ENCODE measurements at regions not wholly inside any gene's neighbourhood (a gene's known extent, or its start where the extent isn't known, plus 50 kb on each side); places are given as distances from the start of the nearest gene placed in this dataset.
"Not testable (repeated sequence)": the region's sequence is repeated elsewhere in the genome, so short reads cannot be mapped to it uniquely, and the experiment has no call there.

GRCh38 chr12:31906557-31907301 is 52.5 kb upstream of the RESF1 start:
- intact Hi-C loops (cut with DNase I; ENCODE audit: low total_unique reads): no loop called here
- no peak for TF ChIP-seq CTCF (IDR thresholded peaks at IDR 0.05)

GRCh38 chr12:31903025-31903424 is 56.2 kb upstream of the RESF1 start:
- H3K27ac ChIP-seq: no peak overlapping the region
- H3K4me3 ChIP-seq: no peak overlapping the region
- intact Hi-C loops (cut with DNase I; ENCODE audit: low total_unique reads): no loop called here
- TF ChIP-seq CTCF (IDR thresholded peaks at IDR 0.05): no peak
- H3K27me3 ChIP-seq: no peaks in the 10 kb centered on the region
- DNase-seq: no peak
- no peaks in the 10 kb centered on the region for H3K4me1 ChIP-seq
- H3K9me3 ChIP-seq: peaks cover 0 to 7% (median 0%) of the 10 kb centered on the region in 3 donors
- no peaks in the 10 kb centered on the region for H3K36me3 ChIP-seq

More at GRCh38 chr12:31906557-31907301, 52.5 kb upstream of the RESF1 start:
- Histone ChIP-seq H3K27me3 (no peaks in the 10 kb centered on the region), H3K9me3 (peaks cover 0 to 7% (median 0%) of the 10 kb centered on the region in 3 donors), H3K4me1 (no peaks in the 10 kb centered on the region), H3K27ac (no peak overlapping the region), H3K4me3 (no peak overlapping the region), H3K36me3 (no peaks in the 10 kb centered on the region)
- no peak for DNase-seq

- no peaks in the 10 kb centered on the region for H3K36me3 ChIP-seq
- H3K4me3 ChIP-seq: no peak overlapping the region
- H3K4me1 ChIP-seq: no peaks in the 10 kb centered on the region
- H3K27ac ChIP-seq: no peak overlapping the region
- no peak for DNase-seq
- H3K9me3 ChIP-seq: no peaks in the 10 kb centered on the region
- no peak for TF ChIP-seq CTCF (IDR thresholded peaks at IDR 0.05)
- H3K27me3 ChIP-seq: no peaks in the 10 kb centered on the region
- intact Hi-C loops (cut with DNase I; ENCODE audit: low total_unique reads): no loop called here
These were observed 58.9 kb upstream of the RESF1 start for GRCh38 chr12:31900271-31900670.

- H3K4me1 ChIP-seq: no peaks in the 10 kb centered on the region
- no peaks in the 10 kb centered on the region for H3K9me3 ChIP-seq
- H3K27ac ChIP-seq: no peak overlapping the region
- no peak overlapping the region for H3K4me3 ChIP-seq
- no peaks in the 10 kb centered on the region for H3K36me3 ChIP-seq
- DNase-seq: no peak
- intact Hi-C loops (cut with DNase I; ENCODE audit: low total_unique reads): no loop called here
- no peaks in the 10 kb centered on the region for H3K27me3 ChIP-seq
- TF ChIP-seq CTCF (IDR thresholded peaks at IDR 0.05): no peak
These were observed 60.1 kb upstream of the RESF1 start for GRCh38 chr12:31899109-31899508.

GRCh38 chr12:31897781-31898503 is 61.3 kb upstream of the RESF1 start:
- no peak overlapping the region for H3K4me3 ChIP-seq
- TF ChIP-seq CTCF (IDR thresholded peaks at IDR 0.05): no peak
- DNase-seq: peak in 1 of 2 donors; percentile 34
- no peaks in the 10 kb centered on the region for H3K4me1 ChIP-seq
- no peaks in the 10 kb centered on the region for H3K9me3 ChIP-seq
- intact Hi-C loops (cut with DNase I; ENCODE audit: low total_unique reads): no loop called here
- H3K27ac ChIP-seq: no peak overlapping the region
- no peaks in the 10 kb centered on the region for H3K36me3 ChIP-seq
- no peaks in the 10 kb centered on the region for H3K27me3 ChIP-seq

- DNase-seq; intact Hi-C loops (cut with DNase I; ENCODE audit: low total_unique reads); H3K27ac ChIP-seq; H3K27me3 ChIP-seq; H3K4me3 ChIP-seq; H3K36me3 ChIP-seq; H3K4me1 ChIP-seq; H3K9me3 ChIP-seq: not testable (repeated sequence)
These were observed 62.1 kb upstream of the RESF1 start for GRCh38 chr12:31897092-31897491.
